ENCODE measurements at regions not wholly inside any gene's neighbourhood (a gene's known extent, or its start where the extent isn't known, plus 50 kb on each side); places are given as distances from the start of the nearest gene placed in this dataset.

- H3K4me3 ChIP-seq (replicated peaks in 1 of 2; ENCODE audit: low read depth in 2 of 2, low read length in 2 of 2) = no peak overlapping the region
- no peak for TF ChIP-seq CTCF (IDR thresholded peaks at IDR 0.05; ENCODE audit: low read depth, low read length)
- no peak for DNase-seq (ENCODE audit: low read depth in 2 of 2)
Measured at GRCh38 chr3:20403986-20404740, 218.2 kb upstream of the SGO1 start.

- no peak for TF ChIP-seq CTCF (IDR thresholded peaks at IDR 0.05; ENCODE audit: low read depth, low read length)
- H3K4me3 ChIP-seq (replicated peaks in 1 of 2; ENCODE audit: low read depth in 2 of 2, low read length in 2 of 2) = no peak overlapping the region
- peak; percentile 23 to 75 for DNase-seq (ENCODE audit: low read depth in 2 of 2)
Measured at GRCh38 chr3:20401253-20401652, 215.2 kb upstream of the SGO1 start.

GRCh38 chr3:20400686-20401085, 214.7 kb upstream of the SGO1 start:
- H3K4me3 ChIP-seq (replicated peaks in 1 of 2; ENCODE audit: low read depth in 2 of 2, low read length in 2 of 2) = no peak overlapping the region
- no peak for DNase-seq (ENCODE audit: low read depth in 2 of 2)
- no peak for TF ChIP-seq CTCF (IDR thresholded peaks at IDR 0.05; ENCODE audit: low read depth, low read length)

- DNase-seq (ENCODE audit: low read depth in 2 of 2) = no peak
- H3K4me3 ChIP-seq (replicated peaks in 1 of 2; ENCODE audit: low read depth in 2 of 2, low read length in 2 of 2) = no peak overlapping the region
- TF ChIP-seq CTCF (IDR thresholded peaks at IDR 0.05; ENCODE audit: low read depth, low read length) = no peak
Measured at GRCh38 chr3:20400281-20400680, 214.3 kb upstream of the SGO1 start.

GRCh38 chr3:20396335-20396734, 210.3 kb upstream of the SGO1 start:
- no peak for DNase-seq (ENCODE audit: low read depth in 2 of 2)
- TF ChIP-seq CTCF (IDR thresholded peaks at IDR 0.05; ENCODE audit: low read depth, low read length) = no peak
- no peak overlapping the region for H3K4me3 ChIP-seq (replicated peaks in 1 of 2; ENCODE audit: low read depth in 2 of 2, low read length in 2 of 2)

GRCh38 chr3:20395692-20396091, 209.7 kb upstream of the SGO1 start:
- H3K4me3 ChIP-seq (replicated peaks in 1 of 2; ENCODE audit: low read depth in 2 of 2, low read length in 2 of 2) = no peak overlapping the region
- no peak for TF ChIP-seq CTCF (IDR thresholded peaks at IDR 0.05; ENCODE audit: low read depth, low read length)
- DNase-seq (ENCODE audit: low read depth in 2 of 2) = no peak

- no peak overlapping the region for H3K4me3 ChIP-seq (replicated peaks in 1 of 2; ENCODE audit: low read depth in 2 of 2, low read length in 2 of 2)
- no peak for DNase-seq (ENCODE audit: low read depth in 2 of 2)
- TF ChIP-seq CTCF (IDR thresholded peaks at IDR 0.05; ENCODE audit: low read depth, low read length) = no peak
Measured at GRCh38 chr3:20394243-20394642, 208.2 kb upstream of the SGO1 start.

Data from cardiac fibroblast (primary cell).